SK-N-SH (cell line): ENCODE measurements at regions not wholly inside any gene's neighbourhood (a gene's known extent, or its start where the extent isn't known, plus 50 kb on each side); places are given as distances from the start of the nearest gene placed in this dataset.

Experiments
- CTCF ChIA-PET: fragments of 300-600, 350-600 bp; formaldehyde crosslinking; extraction: SDS; loops from one replicate; lab custom pipeline; 2021; lab: Yijun Ruan, JAX
- POLR2A ChIA-PET: fragments of 350-600 bp; sonication (Branson Sonifier 250); formaldehyde crosslinking; extraction: SDS; loops from one replicate; lab custom pipeline; 2020; ENCODE audit warnings: antibody characterized with exemption, inconsistent platforms; lab: Yijun Ruan, JAX
- DNase-seq: peaks from one replicate; pipeline ENCODE4 v3.0.0; 2012
- H2AFZ ChIP-seq: fragments of 200-600 bp; sonication (generic); 2 replicates; pipeline ENCODE4 v1.8.1; 2016; ENCODE audit warnings: antibody characterized with exemption, mild to moderate bottlenecking, low read depth
- H3F3A ChIP-seq: fragments of 200-600 bp; sonication (generic); replicated peaks from 2 replicates; pipeline ENCODE3; 2016; ENCODE audit warnings: antibody characterized with exemption, mild to moderate bottlenecking; ENCODE audit not compliant: insufficient read depth
- H3K27ac ChIP-seq, 2 experiments: fragments of 200-500 bp in 1 of 2; fragments of 200-600 bp in 1 of 2; sonication (Bioruptor generic) in 1 of 2; sonication (generic), shearing (Covaris generic) in 1 of 2; 2 replicates each; pipeline versions ENCODE4 v1.5.1 to v1.6.1; 2014 to 2016; ENCODE audit warnings: low read depth in 2 of 2, inconsistent platforms in 1 of 2, low read length in 1 of 2, mild to moderate bottlenecking in 1 of 2, mixed read lengths in 1 of 2
- H3K27me3 ChIP-seq: fragments of 200-600 bp; sonication (generic), shearing (Covaris generic); 2 replicates; pipeline ENCODE4 v1.6.1; 2016; ENCODE audit warnings: mixed run types; ENCODE audit not compliant: insufficient read depth
- H3K36me3 ChIP-seq, 2 experiments: fragments of 200-500 bp in 1 of 2; fragments of 200-600 bp in 1 of 2; sonication (Bioruptor generic) in 1 of 2; sonication (generic) in 1 of 2; replicated peaks in 1 of 2; 2 replicates each; pipeline versions ENCODE3 to v1.5.1; 2014 to 2016; ENCODE audit warnings: low read length in 1 of 2, mild to moderate bottlenecking in 1 of 2; ENCODE audit not compliant: insufficient read depth in 2 of 2, control insufficient read depth in 1 of 2
- H3K4me1 ChIP-seq, 2 experiments: fragments of 200-500 bp in 1 of 2; fragments of 200-600 bp in 1 of 2; sonication (Bioruptor generic) in 1 of 2; sonication (generic), shearing (Covaris generic) in 1 of 2; 2 replicates each; pipeline versions ENCODE4 v1.5.1 to v1.6.1; 2014 to 2016; ENCODE audit warnings: low read depth in 1 of 2, low read length in 1 of 2, mixed run types in 1 of 2; ENCODE audit not compliant: insufficient read depth in 2 of 2, control insufficient read depth in 1 of 2
- H3K4me2 ChIP-seq: fragments of 200-600 bp; sonication (generic), shearing (Covaris generic); 2 replicates; pipeline ENCODE4 v1.6.1; 2017; ENCODE audit warnings: mixed run types
- H3K4me3 ChIP-seq, 2 experiments: fragments of 200-500 bp in 1 of 2; fragments of 200-600 bp in 1 of 2; sonication (Bioruptor generic) in 1 of 2; sonication (generic), shearing (Covaris generic) in 1 of 2; 2 replicates each; pipeline versions ENCODE4 v1.5.1 to v1.8.1; 2014 to 2016; ENCODE audit warnings: low read depth in 2 of 2, inconsistent platforms in 1 of 2, low read length in 1 of 2, mild to moderate bottlenecking in 1 of 2, mixed read lengths in 1 of 2, moderate library complexity in 1 of 2
- H3K79me2 ChIP-seq: fragments of 200-600 bp; sonication (generic); 2 replicates; pipeline ENCODE4 v1.8.1; 2017; ENCODE audit warnings: mild to moderate bottlenecking; ENCODE audit not compliant: insufficient read depth
- H3K9ac ChIP-seq: fragments of 200-600 bp; sonication (generic); 2 replicates; pipeline ENCODE4 v1.6.1; 2017; ENCODE audit warnings: mixed run types
- H3K9me2 ChIP-seq: fragments of 200-600 bp; sonication (generic); 2 replicates; pipeline ENCODE4 v1.6.1; 2017; ENCODE audit warnings: mixed run types
- H3K9me3 ChIP-seq: fragments of 200-600 bp; sonication (generic); 2 replicates; pipeline ENCODE4 v1.6.1; 2017; ENCODE audit warnings: mixed run types, mild to moderate bottlenecking, moderate library complexity
- H4K20me1 ChIP-seq: fragments of 200-600 bp; sonication (generic); 2 replicates; pipeline ENCODE4 v1.6.1; 2017; ENCODE audit warnings: mild to moderate bottlenecking, mixed run types; ENCODE audit not compliant: insufficient read depth
- JUND ChIP-seq: IDR thresholded peaks from 2 replicates; pipeline ENCODE4 v1.4.0; 2012
- MAX ChIP-seq: IDR thresholded peaks from 2 replicates; pipeline ENCODE4 v1.4.0; 2012; ENCODE audit warnings: low read depth
- REST ChIP-seq: IDR thresholded peaks from 2 replicates; pipeline ENCODE4 v1.6.1; 2012; ENCODE audit warnings: mild to moderate bottlenecking, low read depth, low read length, moderate library complexity
- USF1 ChIP-seq: IDR thresholded peaks from 2 replicates; pipeline ENCODE4 v1.4.0; 2012; ENCODE audit warnings: low read depth, borderline replicate concordance
- ZBTB33 ChIP-seq: IDR thresholded peaks from 2 replicates; pipeline ENCODE4 v1.4.0; 2012; ENCODE audit warnings: low read depth, borderline replicate concordance
- WGBS: methylation state at CpG from one replicate; pipeline ENCODE4 v1.1.6; 2017; ENCODE audit warnings: low lambda C conversion rate; 5-methylcytosine and 5-hydroxymethylcytosine counted together

GRCh38 chr6:12356431-12356830 lies 66.3 kb downstream of the EDN1 start:
- no peaks in the 10 kb centered on the region for H3K9me3 ChIP-seq
- H3F3A ChIP-seq, result no peaks in the 10 kb centered on the region
- H4K20me1 ChIP-seq, result no peaks in the 10 kb centered on the region
- TF ChIP-seq JUND, result no peak
- no peaks in the 10 kb centered on the region for H3K79me2 ChIP-seq
- no peak overlapping the region for H3K27ac ChIP-seq
- POLR2A ChIA-PET, result no interaction called here
- CTCF ChIA-PET, result no interaction called here
- H3K9ac ChIP-seq, result no peak overlapping the region
- no peaks in the 10 kb centered on the region for H3K4me1 ChIP-seq
- WGBS, result 55% methylated on average over 3 of the region's 3 CpGs
- H3K9me2 ChIP-seq, result no peaks in the 10 kb centered on the region
- no peak overlapping the region for H3K4me3 ChIP-seq
- H3K27me3 ChIP-seq, result no peaks in the 10 kb centered on the region
- H3K36me3 ChIP-seq, result no peaks in the 10 kb centered on the region
- no peak overlapping the region for H2AFZ ChIP-seq
- no peak for DNase-seq
- no peak overlapping the region for H3K4me2 ChIP-seq

GRCh38 chr6:12356983-12357972 lies 67.1 kb downstream of the EDN1 start:
- H3K4me2 ChIP-seq, result no peak overlapping the region
- no peaks in the 10 kb centered on the region for H3K9me3 ChIP-seq
- CTCF ChIA-PET, result no interaction called here
- 79% methylated on average over 11 of the region's 11 CpGs for WGBS
- no peaks in the 10 kb centered on the region for H3K4me1 ChIP-seq
- POLR2A ChIA-PET, result no interaction called here
- no peak overlapping the region for H3K9ac ChIP-seq
- no peaks in the 10 kb centered on the region for H3K27me3 ChIP-seq
- H3K79me2 ChIP-seq, result no peaks in the 10 kb centered on the region
- DNase-seq, result no peak
- no peaks in the 10 kb centered on the region for H3F3A ChIP-seq
- no peaks in the 10 kb centered on the region for H3K9me2 ChIP-seq
- TF ChIP-seq REST, result no peak
- TF ChIP-seq USF1, result no peak
- TF ChIP-seq MAX, result no peak
- TF ChIP-seq ZBTB33, result no peak
- no peak for TF ChIP-seq JUND
- no peak overlapping the region for H3K4me3 ChIP-seq
- no peaks in the 10 kb centered on the region for H3K36me3 ChIP-seq
- no peak overlapping the region for H3K27ac ChIP-seq
- H2AFZ ChIP-seq, result no peak overlapping the region
- no peaks in the 10 kb centered on the region for H4K20me1 ChIP-seq
